H9 (cell line): ENCODE measurements at regions not wholly inside any gene's neighbourhood (a gene's known extent, or its start where the extent isn't known, plus 50 kb on each side); places are given as distances from the start of the nearest gene placed in this dataset.
A peak's percentile ranks its signal among the peaks of the same experiment; 100 is the strongest.

Source experiments
- DNase-seq: peaks from one replicate; pipeline ENCODE4 v3.0.0-alpha.2; 2017
- H2AFZ ChIP-seq: one replicate; pipeline ENCODE4 v1.6.1; 2013; ENCODE audit warnings: mild to moderate bottlenecking, low read length, control low read depth, moderate library complexity
- H2AK5ac ChIP-seq: 2 replicates; pipeline ENCODE4 v1.6.1; 2013; ENCODE audit warnings: low read length, control low read depth, mixed read lengths; ENCODE audit not compliant: insufficient read length
- H2BK120ac ChIP-seq: one replicate; pipeline ENCODE4 v1.6.1; 2013; ENCODE audit warnings: low read depth, mild to moderate bottlenecking, low read length, control low read depth, inconsistent platforms; ENCODE audit not compliant: poor library complexity, severe bottlenecking
- H2BK12ac ChIP-seq: 2 replicates; pipeline ENCODE4 v1.6.1; 2013; ENCODE audit warnings: low read length, control low read depth, mixed read lengths, low read depth; ENCODE audit not compliant: insufficient read length
- H2BK15ac ChIP-seq: 2 replicates; pipeline ENCODE4 v1.6.1; 2013; ENCODE audit warnings: low read depth, low read length, control low read depth
- H2BK20ac ChIP-seq: one replicate; pipeline ENCODE4 v1.6.1; 2013; ENCODE audit warnings: low read depth, mild to moderate bottlenecking, low read length, control low read depth, inconsistent platforms; ENCODE audit not compliant: poor library complexity, severe bottlenecking
- H2BK5ac ChIP-seq: 2 replicates; pipeline ENCODE4 v1.6.1; 2013; ENCODE audit warnings: low read length, control low read depth, mixed read lengths; ENCODE audit not compliant: insufficient read length
- H3K14ac ChIP-seq: 2 replicates; pipeline ENCODE4 v1.6.1; 2013; ENCODE audit warnings: low read length, control low read depth; ENCODE audit not compliant: insufficient read depth
- H3K18ac ChIP-seq: 2 replicates; pipeline ENCODE4 v1.6.1; 2013; ENCODE audit warnings: low read depth, mild to moderate bottlenecking, mixed read lengths, low read length, control low read depth; ENCODE audit not compliant: insufficient read length
- H3K23ac ChIP-seq: 2 replicates; pipeline ENCODE4 v1.6.1; 2013; ENCODE audit warnings: low read length, control low read depth, mixed read lengths, low read depth; ENCODE audit not compliant: insufficient read length
- H3K23me2 ChIP-seq: 2 replicates; pipeline ENCODE4 v1.6.1; 2013; ENCODE audit warnings: low read depth, mild to moderate bottlenecking, mixed read lengths, low read length, control low read depth; ENCODE audit not compliant: insufficient read length, poor library complexity, severe bottlenecking
- H3K27ac ChIP-seq: 2 replicates; pipeline ENCODE4 v1.5.1; 2013; ENCODE audit warnings: low read length, control low read depth, mixed read lengths, low read depth; ENCODE audit not compliant: insufficient read length
- H3K27me3 ChIP-seq: 2 replicates; pipeline ENCODE4 v1.6.1; 2013; ENCODE audit warnings: low read length, control low read depth, inconsistent platforms; ENCODE audit not compliant: insufficient read depth
- H3K4ac ChIP-seq: 2 replicates; pipeline ENCODE4 v1.6.1; 2013; ENCODE audit warnings: low read depth, mild to moderate bottlenecking, control low read depth, inconsistent platforms, low read length, moderate library complexity
- H3K4me1 ChIP-seq: 2 replicates; pipeline ENCODE4 v1.6.1; 2013; ENCODE audit warnings: low read length, control low read depth, inconsistent platforms; ENCODE audit not compliant: insufficient read depth
- H3K4me2 ChIP-seq: 2 replicates; pipeline ENCODE4 v1.6.1; 2013; ENCODE audit warnings: low read length, control low read depth, mixed read lengths; ENCODE audit not compliant: insufficient read length, insufficient read depth
- H3K56ac ChIP-seq: 2 replicates; pipeline ENCODE4 v1.6.1; 2013; ENCODE audit warnings: low read depth, mild to moderate bottlenecking, mixed read lengths, low read length, control low read depth; ENCODE audit not compliant: insufficient read length
- H3K79me1 ChIP-seq: 2 replicates; pipeline ENCODE4 v1.6.1; 2013; ENCODE audit warnings: low read depth, mild to moderate bottlenecking, moderate library complexity, low read length, control low read depth, inconsistent platforms; ENCODE audit not compliant: insufficient read depth, poor library complexity, severe bottlenecking
- H3K79me2 ChIP-seq: 2 replicates; pipeline ENCODE4 v1.6.1; 2013; ENCODE audit warnings: low read length, control low read depth, inconsistent platforms; ENCODE audit not compliant: insufficient read depth
- H3K9ac ChIP-seq: 2 replicates; pipeline ENCODE4 v1.6.1; 2013; ENCODE audit warnings: low read length, control low read depth, mixed read lengths; ENCODE audit not compliant: insufficient read length; ENCODE audit errors: extremely low read depth
- H3K9me3 ChIP-seq: one replicate; pipeline ENCODE4 v1.6.1; 2013; ENCODE audit warnings: low read depth, low read length, inconsistent platforms; ENCODE audit not compliant: control insufficient read depth
- H3T11ph ChIP-seq: one replicate; pipeline ENCODE4 v1.6.1; 2013; ENCODE audit warnings: mild to moderate bottlenecking, low read length, control low read depth, inconsistent platforms
- H4K20me1 ChIP-seq: one replicate; pipeline ENCODE4 v1.6.1; 2013; ENCODE audit not compliant: control insufficient read depth, insufficient read length, insufficient read depth
- H4K5ac ChIP-seq: 2 replicates; pipeline ENCODE4 v1.6.1; 2013; ENCODE audit warnings: low read depth, mild to moderate bottlenecking, mixed read lengths, low read length, control low read depth; ENCODE audit not compliant: insufficient read length
- H4K8ac ChIP-seq: replicated peaks from 2 replicates; pipeline ENCODE4 v1.6.1; 2013; ENCODE audit warnings: low read length, control low read depth, mixed read lengths, low read depth; ENCODE audit not compliant: insufficient read length
- H4K91ac ChIP-seq: 2 replicates; pipeline ENCODE4 v1.6.1; 2013; ENCODE audit warnings: low read depth, mild to moderate bottlenecking, moderate library complexity, mixed read lengths, low read length, control low read depth; ENCODE audit not compliant: insufficient read length
- H3K27ac Mint-ChIP-seq, 3 experiments: 2 replicates in 2 of 3; 3 replicates in 1 of 3; pipeline ENCODE4 v1.8.0; 2020 to 2021; ENCODE audit warnings: mixed read lengths in 3 of 3, mild to moderate bottlenecking in 1 of 3, moderate library complexity in 1 of 3
- H3K27me3 Mint-ChIP-seq: 2 replicates; pipeline ENCODE4 v1.8.0; 2021; ENCODE audit warnings: low read depth, mild to moderate bottlenecking, moderate library complexity, mixed read lengths
- H3K36me3 Mint-ChIP-seq, 3 experiments: 2 replicates in 2 of 3; 3 replicates in 1 of 3; pipeline ENCODE4 v1.8.0; 2020 to 2021; ENCODE audit warnings: low read depth in 3 of 3, mixed read lengths in 3 of 3; ENCODE audit not compliant: insufficient read depth in 1 of 3
- H3K4me1 Mint-ChIP-seq, 2 experiments: 2 replicates each; pipeline ENCODE4 v1.8.0; 2020; ENCODE audit warnings: mixed read lengths in 2 of 2
- H3K4me3 Mint-ChIP-seq, 2 experiments: 2 replicates in 1 of 2; 3 replicates in 1 of 2; pipeline ENCODE4 v1.8.0; 2020 to 2021; ENCODE audit warnings: mild to moderate bottlenecking in 2 of 2, mixed read lengths in 2 of 2, moderate library complexity in 1 of 2
- H3K9me3 Mint-ChIP-seq, 2 experiments: 2 replicates in 1 of 2; 3 replicates in 1 of 2; pipeline ENCODE4 v1.8.0; 2020; ENCODE audit warnings: mild to moderate bottlenecking in 2 of 2, mixed read lengths in 2 of 2, moderate library complexity in 1 of 2
- CTCF ChIP-seq: fragments of 200-600 bp; sonication (generic); conservative IDR thresholded peaks from 3 replicates; pipeline ENCODE4 v1.8.0; 2021; ENCODE audit warnings: antibody characterized with exemption, mild to moderate bottlenecking
- WGBS: extraction: QIAGEN DNeasy Blood & Tissue Kit; methylation state at CpG from one replicate; pipeline ENCODE4 v1.1.7; 2013; ENCODE audit warnings: missing lambda C conversion rate, low lambda C conversion rate, mixed read lengths; ENCODE audit not compliant: insufficient read length; ENCODE audit errors: extremely low coverage; 5-methylcytosine and 5-hydroxymethylcytosine counted together

GRCh38 chr14:104323551-104324175 lies 185.3 kb downstream of the KIF26A start:
- H3K27ac ChIP-seq = no peak overlapping the region
- H3K27me3 Mint-ChIP-seq = no peaks in the 10 kb centered on the region; the same call in none of the 2 replicates
- no peak overlapping the region for H4K91ac ChIP-seq
- H3K4me2 ChIP-seq = no peak overlapping the region
- H2BK12ac ChIP-seq = no peak overlapping the region
- H3K23me2 ChIP-seq = no peaks in the 10 kb centered on the region
- H3K4ac ChIP-seq = no peak overlapping the region
- no peak overlapping the region for H3K27ac Mint-ChIP-seq
- DNase-seq = peak; percentile 14
- H4K8ac ChIP-seq = no peak overlapping the region
- no peak for TF ChIP-seq CTCF
- H3K18ac ChIP-seq = no peak overlapping the region
- no peak overlapping the region for H3K56ac ChIP-seq
- H2BK5ac ChIP-seq = no peak overlapping the region
- H2BK20ac ChIP-seq = no peak overlapping the region
- no peaks in the 10 kb centered on the region; a peak in 1 of 5 replicates for H3K9me3 Mint-ChIP-seq
- H3K27me3 ChIP-seq = no peaks in the 10 kb centered on the region
- no peaks in the 10 kb centered on the region for H3K79me2 ChIP-seq
- no peak overlapping the region for H3K9ac ChIP-seq
- no peak overlapping the region for H2BK120ac ChIP-seq
- H2BK15ac ChIP-seq = no peak overlapping the region
- H3T11ph ChIP-seq = no peak overlapping the region
- no peak overlapping the region for H2AFZ ChIP-seq
- H3K4me3 Mint-ChIP-seq = no peak overlapping the region
- no peak overlapping the region for H4K5ac ChIP-seq
- no peak overlapping the region for H3K23ac ChIP-seq
- no CpG with 5 or more reads among the region's 15 CpGs for WGBS
- no peaks in the 10 kb centered on the region for H3K4me1 Mint-ChIP-seq
- H3K14ac ChIP-seq = no peak overlapping the region; the same call in 1 of the 2 replicates
- H3K79me1 ChIP-seq = no peaks in the 10 kb centered on the region
- H3K9me3 ChIP-seq = no peaks in the 10 kb centered on the region
- H3K4me1 ChIP-seq = no peaks in the 10 kb centered on the region
- no peaks in the 10 kb centered on the region for H3K36me3 Mint-ChIP-seq
- H2AK5ac ChIP-seq = no peak overlapping the region
- no peaks in the 10 kb centered on the region for H4K20me1 ChIP-seq
